Stomach smooth muscle (tissue), 2 donors: ENCODE measurements at regions not wholly inside any gene's neighbourhood (a gene's known extent, or its start where the extent isn't known, plus 50 kb on each side); places are given as distances from the start of the nearest gene placed in this dataset.

Experiments
- H3K27ac ChIP-seq: one replicate; pipeline ENCODE4 v1.7.0; 2013; ENCODE audit warnings: mild to moderate bottlenecking, low read length, inconsistent platforms
- H3K27me3 ChIP-seq, 2 donors: one replicate each; pipeline ENCODE4 v1.7.0; 2013; ENCODE audit warnings: low read length in 2 of 2; ENCODE audit not compliant: insufficient read depth in 2 of 2, control insufficient read depth in 1 of 2
- H3K36me3 ChIP-seq, 2 donors: one replicate each; pipeline ENCODE4 v1.7.0; 2013; ENCODE audit warnings: low read length in 2 of 2; ENCODE audit not compliant: control insufficient read depth in 2 of 2, insufficient read depth in 2 of 2
- H3K4me1 ChIP-seq: one replicate; pipeline ENCODE4 v1.7.0; 2013; ENCODE audit warnings: low read length; ENCODE audit not compliant: control insufficient read depth, insufficient read depth
- H3K4me3 ChIP-seq, 2 donors: one replicate each; pipeline ENCODE4 v1.7.0; 2013; ENCODE audit warnings: low read length in 2 of 2
- H3K9ac ChIP-seq, 2 donors: one replicate each; pipeline ENCODE4 v1.7.0; 2013; ENCODE audit warnings: low read length in 2 of 2, mild to moderate bottlenecking in 1 of 2
- H3K9me3 ChIP-seq, 2 donors: one replicate each; pipeline ENCODE4 v1.7.0; 2013; ENCODE audit warnings: low read length in 2 of 2; ENCODE audit not compliant: control insufficient read depth in 2 of 2
- donor health status: healthy.
- donor health status: Pancreatic carcinoma.

DNA sequence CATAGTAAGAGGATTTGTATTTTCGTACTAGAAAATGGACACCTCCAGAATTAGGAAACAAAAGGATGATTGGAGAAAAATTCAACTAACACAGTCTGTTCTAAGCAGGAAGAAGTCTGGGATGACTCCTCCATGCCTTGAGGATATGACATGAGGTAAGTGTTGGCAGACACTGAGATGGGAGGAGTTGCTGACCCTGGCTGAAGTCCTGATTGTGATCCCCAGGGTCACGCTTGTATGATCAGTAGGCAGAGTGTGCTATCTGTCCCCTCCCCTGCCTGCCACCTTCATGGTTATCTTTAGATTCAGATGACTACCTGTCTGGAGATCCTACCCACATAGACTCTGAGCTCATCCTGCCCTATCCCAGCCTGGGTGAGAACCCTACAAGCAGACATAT lies 249.1 kb downstream of the C1orf94 start:
- Histone ChIP-seq H3K9ac (no peak overlapping the region), H3K36me3 (no peaks in the 10 kb centered on the region), H3K9me3 (no peaks in the 10 kb centered on the region), H3K27ac (no peak overlapping the region), H3K4me1 (no peaks in the 10 kb centered on the region), H3K27me3 (peaks cover 0 to 4% of the 10 kb centered on the region in 2 donors), H3K4me3 (no peak overlapping the region)

- Histone ChIP-seq H3K9ac (no peak overlapping the region), H3K36me3 (no peaks in the 10 kb centered on the region), H3K27me3 (peaks cover 0 to 2% of the 10 kb centered on the region in 2 donors), H3K4me1 (no peaks in the 10 kb centered on the region), H3K27ac (no peak overlapping the region), H3K9me3 (no peaks in the 10 kb centered on the region), H3K4me3 (no peak overlapping the region)
Measured at GRCh38 chr1:34426325-34426896, 249.7 kb downstream of the C1orf94 start.

GRCh38 chr1:34427170-34427569 lies 250.5 kb downstream of the C1orf94 start:
- no peak overlapping the region for H3K9ac ChIP-seq
- H3K9me3 ChIP-seq = no peaks in the 10 kb centered on the region
- H3K4me1 ChIP-seq = no peaks in the 10 kb centered on the region
- no peak overlapping the region for H3K4me3 ChIP-seq
- H3K27ac ChIP-seq = no peak overlapping the region
- no peaks in the 10 kb centered on the region for H3K36me3 ChIP-seq
- peaks cover 0 to 2% of the 10 kb centered on the region in 2 donors for H3K27me3 ChIP-seq

- H3K4me1 ChIP-seq = no peaks in the 10 kb centered on the region
- H3K27ac ChIP-seq = no peak overlapping the region
- no peaks in the 10 kb centered on the region for H3K36me3 ChIP-seq
- H3K4me3 ChIP-seq = no peak overlapping the region
- peaks cover 3 to 9% of the 10 kb centered on the region in 2 donors for H3K27me3 ChIP-seq
- H3K9me3 ChIP-seq = no peaks in the 10 kb centered on the region
- no peak overlapping the region for H3K9ac ChIP-seq
Measured at GRCh38 chr1:34433099-34433498, 256.4 kb downstream of the C1orf94 start.

GRCh38 chr1:34436836-34437235 lies 260.1 kb downstream of the C1orf94 start:
- H3K9me3 ChIP-seq = no peaks in the 10 kb centered on the region
- no peak overlapping the region for H3K9ac ChIP-seq
- no peak overlapping the region for H3K27ac ChIP-seq
- no peaks in the 10 kb centered on the region for H3K36me3 ChIP-seq
- H3K27me3 ChIP-seq = peaks cover 3 to 9% of the 10 kb centered on the region in 2 donors
- H3K4me1 ChIP-seq = no peaks in the 10 kb centered on the region
- H3K4me3 ChIP-seq = no peak overlapping the region

GRCh38 chr1:34441259-34442069 lies 264.8 kb downstream of the C1orf94 start:
- Histone ChIP-seq H3K9ac (no peak overlapping the region), H3K4me3 (no peak overlapping the region), H3K27ac (no peak overlapping the region), H3K9me3 (no peaks in the 10 kb centered on the region), H3K36me3 (no peaks in the 10 kb centered on the region), H3K4me1 (no peaks in the 10 kb centered on the region), H3K27me3 (peaks cover 0 to 8% of the 10 kb centered on the region in 2 donors)

DNA sequence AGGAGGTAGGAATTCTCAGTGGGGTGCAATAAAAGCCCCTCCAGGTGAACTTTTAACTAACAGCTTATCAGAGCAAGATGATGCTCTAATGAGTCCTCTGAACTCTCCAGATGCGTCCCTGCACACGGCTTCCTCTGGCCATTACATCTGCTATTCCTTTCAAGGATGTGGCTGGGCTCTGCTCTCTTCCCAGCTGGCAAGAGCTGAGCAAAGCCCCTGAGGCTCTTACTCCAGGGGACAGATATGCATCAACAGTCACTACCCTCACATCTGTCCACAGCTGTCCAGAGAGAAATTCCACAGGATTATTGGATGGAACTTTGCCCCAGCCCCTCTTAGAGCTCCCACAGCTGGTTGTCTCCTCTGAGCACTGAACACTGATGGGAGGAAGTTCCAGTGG lies 267.8 kb downstream of the C1orf94 start:
- no peaks in the 10 kb centered on the region for H3K4me1 ChIP-seq
- H3K9ac ChIP-seq = no peak overlapping the region
- H3K36me3 ChIP-seq = no peaks in the 10 kb centered on the region
- no peak overlapping the region for H3K4me3 ChIP-seq
- H3K9me3 ChIP-seq = no peaks in the 10 kb centered on the region
- peaks cover 0 to 5% of the 10 kb centered on the region in 2 donors for H3K27me3 ChIP-seq
- no peak overlapping the region for H3K27ac ChIP-seq

DNA sequence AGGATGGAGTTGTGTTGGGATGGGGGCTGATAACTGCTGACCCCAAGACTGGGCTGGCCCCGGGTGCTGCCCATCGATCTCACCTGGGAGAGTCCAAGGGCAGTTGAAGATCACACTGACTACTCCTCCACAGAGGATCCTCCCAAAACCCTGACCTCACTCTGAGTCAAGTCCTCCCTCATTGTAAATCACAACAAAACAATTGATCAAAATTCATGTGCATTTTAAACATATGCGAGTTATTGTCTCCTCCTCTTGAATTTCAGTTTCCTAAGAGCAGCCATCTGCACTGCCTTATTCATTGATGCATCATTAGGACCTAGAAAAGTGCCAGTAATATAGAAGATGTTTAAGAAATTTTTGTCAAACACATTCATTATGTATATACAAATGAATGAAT lies 273.6 kb downstream of the C1orf94 start:
- Histone ChIP-seq H3K9me3 (no peaks in the 10 kb centered on the region), H3K4me3 (no peak overlapping the region), H3K27ac (no peak overlapping the region), H3K9ac (no peak overlapping the region), H3K27me3 (no peaks in the 10 kb centered on the region), H3K4me1 (no peaks in the 10 kb centered on the region), H3K36me3 (no peaks in the 10 kb centered on the region)

DNA sequence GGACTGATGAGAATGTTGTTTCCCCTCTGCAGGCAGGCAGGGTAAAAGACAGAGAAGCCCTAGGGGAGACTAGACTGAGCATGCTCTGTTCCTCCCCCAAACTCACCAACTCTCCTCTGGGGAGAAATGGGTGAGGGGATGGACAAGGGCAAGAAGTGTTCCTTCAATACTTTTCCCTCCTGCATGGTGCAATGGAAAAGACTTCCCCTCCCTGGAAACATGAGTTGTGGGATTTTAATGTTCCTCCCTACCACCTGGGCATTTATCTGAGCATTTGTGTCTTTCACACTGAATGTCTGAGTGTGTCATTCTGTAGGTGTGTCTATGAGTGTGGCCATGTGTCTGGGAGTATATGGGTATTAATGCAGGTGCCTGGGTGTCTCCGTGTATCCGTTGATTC lies 275.7 kb downstream of the C1orf94 start:
- Histone ChIP-seq H3K9ac (no peak overlapping the region), H3K4me1 (no peaks in the 10 kb centered on the region), H3K36me3 (no peaks in the 10 kb centered on the region), H3K4me3 (no peak overlapping the region), H3K27me3 (no peaks in the 10 kb centered on the region), H3K27ac (no peak overlapping the region), H3K9me3 (no peaks in the 10 kb centered on the region)

DNA sequence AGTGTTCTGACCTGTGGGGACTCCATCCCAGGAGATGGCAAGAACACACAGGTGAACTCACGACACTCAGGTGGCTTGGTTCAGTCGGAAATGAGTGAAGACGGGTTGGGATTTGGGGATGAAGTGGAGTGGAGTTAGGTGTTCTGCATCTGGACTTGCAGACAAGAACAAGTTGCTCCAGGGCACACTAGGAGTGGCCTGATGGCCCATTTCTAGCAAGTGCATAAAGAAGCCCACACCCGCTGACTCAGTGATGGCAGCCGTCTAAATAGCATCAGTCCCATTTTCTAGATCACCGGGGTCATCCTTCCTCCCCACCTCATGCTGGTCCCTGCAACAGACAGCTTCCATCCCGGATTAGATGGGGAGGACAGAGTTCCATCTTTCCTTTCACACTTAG lies 278.4 kb downstream of the C1orf94 start:
- Histone ChIP-seq H3K4me3 (no peak overlapping the region), H3K4me1 (no peaks in the 10 kb centered on the region), H3K36me3 (no peaks in the 10 kb centered on the region), H3K27ac (no peak overlapping the region), H3K27me3 (peaks cover 0 to 3% of the 10 kb centered on the region in 2 donors), H3K9me3 (no peaks in the 10 kb centered on the region), H3K9ac (no peak overlapping the region)

- Histone ChIP-seq H3K27ac (no peak overlapping the region), H3K27me3 (peaks cover 0 to 6% of the 10 kb centered on the region in 2 donors), H3K4me3 (no peak overlapping the region), H3K36me3 (no peaks in the 10 kb centered on the region), H3K4me1 (no peaks in the 10 kb centered on the region), H3K9me3 (no peaks in the 10 kb centered on the region), H3K9ac (no peak overlapping the region)
Measured at GRCh38 chr1:34460193-34460592, 283.5 kb downstream of the C1orf94 start.
